Gastrocnemius medialis (tissue), 4 donors: ENCODE measurements at regions not wholly inside any gene's neighbourhood (a gene's known extent, or its start where the extent isn't known, plus 50 kb on each side); places are given as distances from the start of the nearest gene placed in this dataset.
"Not testable (repeated sequence)": the region's sequence is repeated elsewhere in the genome, so short reads cannot be mapped to it uniquely, and the experiment has no call there.

ENCODE experiments used
- ATAC-seq, 2 donors: fragments of 150-250 bp; one replicate each; pipeline ENCODE4 v1.9.1; 2016
- DNase-seq, 2 donors: peaks; one replicate each; pipeline ENCODE4 v3.0.0-alpha.2; 2019
- H3K27ac ChIP-seq, 4 donors: fragments of 200-600 bp; sonication (generic); 1 replicate in 1 of 4; 2 replicates in 3 of 4; pipeline ENCODE4 v1.5.1; 2016 to 2018; ENCODE audit warnings: mild to moderate bottlenecking in 2 of 4, moderate library complexity in 1 of 4
- H3K27me3 ChIP-seq, 3 donors: fragments of 200-600 bp; sonication (generic) in 2 of 3; 1 replicate in 1 of 3; 2 replicates in 2 of 3; pipeline versions ENCODE4 v1.5.1 to v1.6.0; 2016 to 2019; ENCODE audit warnings: mild to moderate bottlenecking in 1 of 3, moderate library complexity in 1 of 3
- H3K36me3 ChIP-seq, 2 donors: fragments of 200-600 bp; sonication (generic) in 1 of 2; one replicate each; pipeline ENCODE4 v1.5.1; 2017 to 2018
- H3K4me1 ChIP-seq, 2 donors: fragments of 200-600 bp; sonication (generic) in 1 of 2; one replicate each; pipeline ENCODE4 v1.5.1; 2016 to 2017; ENCODE audit warnings: mild to moderate bottlenecking in 2 of 2
- H3K4me3 ChIP-seq, 4 donors: fragments of 200-600 bp; sonication (generic) in 3 of 4; 1 replicate in 1 of 4; 2 replicates in 3 of 4; pipeline ENCODE4 v1.5.1; 2016 to 2019; ENCODE audit warnings: mild to moderate bottlenecking in 2 of 4
- H3K9me3 ChIP-seq, 3 donors: fragments of 200-600 bp; sonication (generic) in 2 of 3; 1 replicate in 1 of 3; 2 replicates in 2 of 3; pipeline ENCODE4 v1.5.1; 2016 to 2019
- CTCF ChIP-seq, 5 experiments: fragments of 450-650 bp in 3 of 5; fragments of 200-600 bp in 2 of 5; sonication (generic) in 2 of 5; IDR thresholded peaks in 4 of 5; conservative IDR thresholded peaks in 1 of 5; 1 replicate in 4 of 5; 2 replicates in 1 of 5; pipeline ENCODE4 v1.5.1; 2016 to 2019; ENCODE audit warnings: antibody characterized with exemption in 5 of 5, mild to moderate bottlenecking in 3 of 5, moderate library complexity in 3 of 5
- POLR2A ChIP-seq, 2 donors: fragments of 450-650 bp; IDR thresholded peaks; one replicate each; pipeline ENCODE4 v1.6.1; 2017; ENCODE audit warnings: antibody characterized with exemption in 2 of 2, mild to moderate bottlenecking in 2 of 2, moderate library complexity in 2 of 2
- in situ Hi-C, 4 donors: fragments of 200-750 bp; cut with MboI; loops; one replicate each; pipeline versions ENCODE4 v1.15.0 to v1.8.0; 2017; ENCODE audit warnings: low sequenced_read_pairs in 4 of 4
- intact Hi-C: fragments of 100-400 bp; cut with DNase I; formaldehyde crosslinking; loops from one replicate; pipeline ENCODE4 v1.15.1; 2023; ENCODE audit warnings: low total_unique reads

GRCh38 chr14:105581551-105582341 lies 55.4 kb downstream of the TMEM121 start:
- in situ Hi-C loops = no loop called here
- intact Hi-C loops = loop anchor here (5.0 kb wide), 1 partner anchor 121 kb away; no protein-coding TSS in a partner anchor
- no peaks in the 10 kb centered on the region for H3K27me3 ChIP-seq
- ATAC-seq (no peak), DNase-seq (no peak)
- H3K4me3 ChIP-seq = no peak overlapping the region
- H3K4me1 ChIP-seq = no peaks in the 10 kb centered on the region
- no peak for TF ChIP-seq CTCF (IDR thresholded peaks at IDR 0.05 in 4 of 5, conservative IDR thresholded peaks at IDR 0.05 in 1 of 5)
- no peak for TF ChIP-seq POLR2A (IDR thresholded peaks at IDR 0.05)
- H3K9me3 ChIP-seq = no peaks in the 10 kb centered on the region
- no peaks in the 10 kb centered on the region for H3K36me3 ChIP-seq
- H3K27ac ChIP-seq = no peak overlapping the region

DNA sequence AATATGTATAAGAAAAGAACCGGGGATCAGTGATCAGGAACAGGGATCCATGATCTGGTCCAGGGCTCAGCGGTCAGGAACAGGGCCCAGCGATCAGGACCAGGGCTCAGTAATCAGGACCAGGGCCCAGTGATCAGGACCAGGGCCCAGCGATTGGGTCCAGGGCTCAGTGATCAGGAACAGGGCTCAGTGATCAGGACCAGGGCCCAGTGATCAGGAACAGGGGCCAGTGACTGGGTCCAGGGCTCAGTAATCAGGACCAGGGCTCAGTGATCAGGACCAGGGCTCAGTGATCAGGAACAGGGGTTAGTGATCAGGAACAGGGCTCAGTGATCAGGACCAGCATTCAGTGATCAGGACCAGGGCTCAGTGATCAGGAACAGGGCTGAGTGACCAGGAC lies 56.3 kb downstream of the TMEM121 start:
- intact Hi-C loops (loop anchor here (5.0 kb wide), 1 partner anchor 120 kb away; no protein-coding TSS in a partner anchor), in situ Hi-C loops (no loop called here)
- Histone ChIP-seq H3K4me1 (no peaks in the 10 kb centered on the region), H3K4me3 (no peak overlapping the region), H3K27ac (no peak overlapping the region), H3K36me3 (no peaks in the 10 kb centered on the region), H3K9me3 (no peaks in the 10 kb centered on the region), H3K27me3 (no peaks in the 10 kb centered on the region)
- TF ChIP-seq POLR2A (IDR thresholded peaks at IDR 0.05) (no peak), CTCF (IDR thresholded peaks at IDR 0.05 in 4 of 5, conservative IDR thresholded peaks at IDR 0.05 in 1 of 5) (no peak)
- no peak for ATAC-seq
- DNase-seq = no peak

- intact Hi-C loops = loop anchor here (5.0 kb wide), 1 partner anchor 118 kb away; no protein-coding TSS in a partner anchor
- DNase-seq, H3K27ac ChIP-seq, ATAC-seq, in situ Hi-C loops, H3K9me3 ChIP-seq, H3K4me1 ChIP-seq, H3K36me3 ChIP-seq, H3K4me3 ChIP-seq, H3K27me3 ChIP-seq: not testable (repeated sequence)
Observed at GRCh38 chr14:105583914-105584313, 57.5 kb downstream of the TMEM121 start.

- H3K9me3 ChIP-seq, intact Hi-C loops, in situ Hi-C loops, DNase-seq, H3K4me3 ChIP-seq, H3K27ac ChIP-seq, ATAC-seq, H3K27me3 ChIP-seq, H3K36me3 ChIP-seq, H3K4me1 ChIP-seq: not testable (repeated sequence)
Observed at GRCh38 chr14:105585290-105585689, 58.9 kb downstream of the TMEM121 start.

DNA sequence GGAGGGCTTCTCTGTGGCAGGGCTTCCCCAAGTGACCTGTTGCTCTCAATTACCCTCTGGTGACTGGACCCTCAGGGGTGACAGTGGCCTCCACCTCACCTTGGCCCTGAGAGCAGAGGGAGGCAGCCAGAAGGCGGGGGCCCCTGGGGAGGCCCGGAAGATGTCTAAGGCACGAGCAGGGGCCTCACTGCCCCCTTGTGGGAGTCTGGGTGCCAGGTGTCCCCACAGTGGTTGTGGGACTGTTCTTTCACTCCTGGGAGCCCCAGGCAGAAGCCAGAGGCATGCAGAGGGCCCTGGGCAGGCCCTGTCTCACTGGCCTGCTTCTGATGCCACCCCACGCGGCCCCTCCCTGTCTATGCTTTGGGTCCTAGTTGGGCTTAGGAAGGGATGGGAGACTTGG lies 59.3 kb downstream of the TMEM121 start:
- DNase-seq, ATAC-seq, intact Hi-C loops, H3K27me3 ChIP-seq, H3K4me3 ChIP-seq, H3K4me1 ChIP-seq, H3K27ac ChIP-seq, H3K36me3 ChIP-seq, H3K9me3 ChIP-seq, in situ Hi-C loops: not testable (repeated sequence)

- intact Hi-C loops, H3K4me1 ChIP-seq, H3K9me3 ChIP-seq, H3K36me3 ChIP-seq, H3K27ac ChIP-seq, H3K4me3 ChIP-seq, DNase-seq, H3K27me3 ChIP-seq, ATAC-seq, in situ Hi-C loops: not testable (repeated sequence)
Observed at GRCh38 chr14:105586144-105586872, 59.9 kb downstream of the TMEM121 start.

DNA sequence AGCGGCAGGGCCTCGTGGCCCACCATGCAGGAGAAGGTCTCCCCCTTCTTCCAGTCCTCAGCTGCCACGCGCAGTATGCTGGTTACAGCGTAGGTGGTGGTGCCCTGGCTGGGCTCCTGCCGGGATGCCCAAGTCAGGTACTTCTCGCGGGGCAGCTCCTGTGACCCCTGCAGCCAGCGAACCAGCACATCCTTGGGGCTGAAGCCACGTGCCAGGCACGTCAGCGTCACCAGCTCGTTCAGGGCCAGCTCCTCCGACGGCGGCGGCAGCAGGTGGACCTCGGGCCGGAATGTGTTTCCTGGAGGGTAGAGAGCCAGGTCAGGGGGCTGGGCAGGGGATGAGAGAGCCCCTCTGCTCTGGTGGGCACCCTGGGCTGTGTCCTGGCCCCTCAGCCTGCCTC lies 60.7 kb downstream of the TMEM121 start:
- H3K4me1 ChIP-seq, in situ Hi-C loops, ATAC-seq: not testable (repeated sequence)

DNA sequence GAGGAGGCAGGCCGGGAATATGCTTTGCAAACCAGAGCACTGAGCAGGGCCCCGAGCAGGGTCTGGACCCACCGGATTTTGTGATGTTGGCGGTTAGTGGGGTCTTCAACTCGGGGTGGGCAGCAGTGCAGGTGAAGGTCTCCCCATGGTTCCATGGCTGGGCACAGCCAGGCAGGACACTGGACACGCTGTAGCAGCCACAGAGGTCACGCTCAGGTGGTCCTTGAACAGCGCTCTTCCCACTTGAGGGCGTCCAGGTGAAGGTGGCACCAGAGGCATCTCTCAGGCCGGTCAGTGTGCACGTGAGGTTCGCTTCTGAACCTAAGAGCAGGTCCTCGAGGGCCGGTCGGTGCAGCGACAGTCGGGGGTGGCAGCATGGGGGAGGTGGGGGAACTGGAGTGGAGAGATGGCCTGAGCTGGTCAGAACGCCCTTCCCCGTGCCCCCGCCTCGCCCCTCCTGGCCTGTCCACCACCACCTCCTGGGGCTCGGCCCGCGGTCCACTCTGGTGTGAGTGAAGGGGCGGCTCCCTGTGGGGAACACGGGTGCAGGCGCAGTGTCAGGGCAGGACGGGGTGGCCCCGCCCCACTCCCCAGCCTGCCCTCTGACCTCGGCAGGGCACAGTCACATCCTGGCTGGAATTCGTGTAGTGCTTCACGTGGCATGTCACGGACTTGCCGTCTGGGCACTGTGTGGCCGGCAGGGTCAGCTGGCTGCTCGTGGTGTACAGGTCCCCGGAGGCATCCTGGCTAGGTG lies 61.3 kb downstream of the TMEM121 start:
- H3K27me3 ChIP-seq, ATAC-seq, H3K27ac ChIP-seq, DNase-seq, H3K4me3 ChIP-seq, intact Hi-C loops, H3K9me3 ChIP-seq, H3K36me3 ChIP-seq, in situ Hi-C loops, H3K4me1 ChIP-seq: not testable (repeated sequence)

More for the DNA sequence above, 60.7 kb downstream of the TMEM121 start:
- intact Hi-C loops, DNase-seq, H3K9me3 ChIP-seq, H3K36me3 ChIP-seq, H3K4me3 ChIP-seq, H3K27me3 ChIP-seq, H3K27ac ChIP-seq: not testable (repeated sequence)
